Stimulated activated CD8-positive, alpha-beta memory T cell treated with anti-CD3 and anti-CD28 coated beads, Interleukin-4, amount 100 ng/mL, for 24 hours (primary cell): ENCODE measurements at regions not wholly inside any gene's neighbourhood (a gene's known extent, or its start where the extent isn't known, plus 50 kb on each side); places are given as distances from the start of the nearest gene placed in this dataset.

Experiments used
- DNase-seq: peaks from one replicate; pipeline ENCODE4 v3.0.0-alpha.2; 2020; ENCODE audit warnings: low read depth

DNA sequence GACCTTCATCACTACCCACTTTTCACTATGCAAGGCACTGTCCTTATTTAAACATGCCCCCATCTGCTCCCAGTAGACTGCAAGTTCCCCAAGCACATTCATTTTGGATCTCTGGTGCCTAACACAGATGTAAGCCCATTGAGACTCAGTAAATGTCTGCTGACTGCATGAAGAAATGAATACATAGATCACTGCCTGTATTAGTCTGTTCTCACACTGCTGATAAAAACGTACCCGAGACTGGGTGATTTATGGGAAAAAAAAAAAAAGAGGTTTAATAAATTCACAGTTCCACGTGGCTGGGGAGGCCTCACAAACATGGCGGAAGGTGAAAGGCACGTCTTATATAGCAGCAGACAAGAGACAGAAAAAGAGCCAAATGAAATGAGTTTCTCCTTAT, 204.9 kb downstream of the ATG4C start:
- no peak for DNase-seq

DNA sequence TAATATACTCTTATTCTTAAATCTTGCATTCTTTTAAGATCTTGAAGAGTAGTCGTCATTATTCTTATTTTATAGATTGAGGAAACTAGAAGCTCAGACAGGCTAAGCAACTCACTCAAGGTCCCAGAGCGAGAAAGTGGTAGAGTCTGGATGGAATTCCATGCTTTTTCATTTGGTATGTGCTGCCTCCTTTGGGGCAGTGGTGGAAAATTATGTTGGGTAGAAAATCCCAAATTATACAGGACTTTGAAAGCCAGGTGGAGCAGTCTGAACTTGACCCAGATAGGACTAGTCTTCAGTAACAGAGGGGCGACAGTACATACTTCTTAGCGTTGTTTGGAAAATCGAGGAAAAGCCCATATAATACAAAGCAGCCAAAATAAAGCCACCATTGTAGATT, 205.6 kb downstream of the ATG4C start:
- DNase-seq = no peak

DNA sequence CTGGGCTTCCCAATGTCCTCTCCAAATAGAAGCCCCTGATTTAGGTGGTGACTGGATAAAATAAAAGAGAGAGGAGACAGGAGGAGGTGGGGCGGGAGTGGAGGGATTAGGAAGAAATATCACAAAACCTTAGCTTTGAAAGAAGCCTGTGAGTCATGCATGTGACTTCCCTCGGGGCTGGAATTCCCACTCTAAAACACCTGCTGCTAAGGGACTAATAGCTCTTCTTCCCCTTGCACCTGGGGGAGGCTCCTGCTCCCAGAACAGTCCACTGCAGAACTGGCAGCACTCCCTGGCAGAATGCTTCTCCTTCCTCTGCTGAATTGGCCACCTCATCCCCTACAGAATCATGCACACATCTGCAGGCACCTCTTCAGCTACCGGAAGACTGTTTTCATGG, 207.2 kb downstream of the ATG4C start:
- DNase-seq = no peak

DNA sequence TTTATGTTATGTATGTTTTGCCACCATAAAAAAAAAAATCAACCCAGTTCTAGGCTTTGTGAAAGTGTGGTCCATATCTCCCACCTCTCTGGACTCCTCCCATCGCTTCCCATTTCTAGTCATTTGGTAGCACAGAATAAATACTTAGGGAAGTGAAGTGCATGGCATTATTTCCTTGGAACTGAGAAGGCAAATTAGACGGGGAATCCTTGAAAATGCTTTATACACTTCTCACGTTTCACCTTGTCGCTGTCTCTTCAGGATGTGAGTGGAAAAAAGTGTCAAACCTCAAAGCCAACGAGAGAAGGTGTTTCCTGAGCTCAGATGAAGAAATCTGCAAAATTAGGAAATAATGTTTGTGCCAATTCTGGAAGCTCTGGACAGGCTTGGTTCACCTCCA, 209.9 kb downstream of the ATG4C start:
- DNase-seq = no peak

DNA sequence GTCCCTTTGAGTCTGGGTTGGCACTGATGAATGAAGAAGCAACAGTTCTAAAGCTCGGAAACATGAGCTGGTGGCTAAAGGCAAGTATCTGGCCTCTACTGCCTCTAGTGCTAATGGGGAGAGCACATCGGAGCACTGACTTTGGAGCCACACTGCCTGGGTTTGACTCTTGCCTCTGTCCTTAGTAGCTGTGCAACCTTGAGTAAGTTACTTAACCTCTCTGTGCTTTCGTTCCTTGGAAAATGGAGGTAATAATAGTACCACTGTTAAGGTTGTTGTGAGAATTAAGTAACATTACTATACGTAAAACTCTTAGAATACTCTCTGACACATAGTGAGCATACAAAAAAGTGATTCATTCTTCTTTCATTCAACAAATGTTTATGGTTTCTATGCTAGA, 211.2 kb downstream of the ATG4C start:
- DNase-seq = no peak

DNA sequence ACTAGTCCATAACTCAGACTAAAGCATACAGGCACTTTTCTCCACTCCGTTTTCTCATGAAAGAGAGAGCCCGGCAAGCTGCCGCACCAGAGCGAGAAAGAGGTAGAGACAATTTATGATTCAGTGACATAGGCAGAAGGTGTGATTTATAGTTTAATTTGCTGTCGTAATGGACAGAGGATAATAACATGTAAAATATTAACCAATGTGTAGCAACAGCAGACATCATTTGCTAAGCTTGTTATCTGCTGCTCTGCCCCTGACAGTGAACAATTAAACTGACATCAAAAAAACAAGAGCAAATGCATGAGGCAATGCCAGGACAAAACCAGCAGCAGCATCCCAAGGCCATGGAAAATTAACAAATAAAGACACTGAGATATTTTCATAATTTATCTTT, 214.0 kb downstream of the ATG4C start:
- DNase-seq = no peak

DNA sequence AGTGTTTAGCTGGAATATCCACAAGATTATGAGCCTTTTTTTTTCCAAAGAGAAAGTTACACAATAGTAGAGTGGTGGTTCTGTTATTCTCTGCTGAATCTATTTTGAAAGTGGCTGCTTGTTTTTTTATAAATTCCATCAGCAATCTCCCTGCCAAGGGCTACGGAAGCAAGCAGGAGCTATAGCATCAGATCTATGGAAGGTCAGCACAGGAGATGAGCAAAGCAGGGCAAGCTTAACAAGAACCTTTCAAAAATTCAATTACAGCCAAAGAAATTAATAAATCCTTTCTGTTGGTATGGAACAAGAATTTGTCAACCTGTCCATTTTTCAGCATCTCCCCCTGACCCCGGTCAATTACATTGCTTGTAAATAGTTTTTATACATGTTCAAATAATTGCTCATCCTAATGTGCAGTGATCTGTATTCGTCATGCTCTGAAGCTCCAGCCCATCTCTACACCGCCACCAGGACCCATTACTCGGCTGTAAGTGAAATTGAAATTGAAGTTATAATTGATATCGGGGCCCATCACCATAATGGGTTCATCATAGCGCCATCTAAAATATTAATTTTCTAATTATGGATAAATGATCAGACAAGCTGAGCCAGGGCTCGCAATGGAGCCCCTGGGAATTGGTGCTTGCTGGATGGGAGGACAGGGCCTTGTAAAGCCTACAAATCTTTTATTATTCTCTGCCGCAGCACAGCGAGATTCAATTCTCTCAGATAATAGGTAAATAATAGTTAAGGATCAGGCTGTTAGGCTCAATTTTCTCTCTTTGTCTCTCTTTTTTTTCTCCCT, 215.1 kb downstream of the ATG4C start:
- DNase-seq = no peak

DNA sequence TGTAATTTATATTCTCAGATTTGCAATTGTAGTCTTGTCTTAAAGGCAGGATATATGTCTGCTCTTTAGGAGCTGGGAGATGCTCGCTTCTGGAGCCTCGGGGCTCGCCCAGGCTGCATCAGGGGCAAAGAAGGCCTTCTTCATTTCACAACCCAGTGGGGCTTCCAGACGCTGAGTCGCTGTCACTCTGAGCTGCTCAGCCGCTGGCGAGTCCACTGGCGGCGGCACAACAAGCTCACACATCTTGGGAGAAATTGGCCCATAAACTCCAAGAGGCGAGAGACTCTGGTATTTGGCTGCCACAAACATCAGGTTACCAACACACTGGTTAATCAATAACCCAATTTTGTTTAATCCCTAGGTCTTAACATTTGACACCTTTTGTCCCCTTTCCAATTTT, 216.6 kb downstream of the ATG4C start:
- no peak for DNase-seq

DNA sequence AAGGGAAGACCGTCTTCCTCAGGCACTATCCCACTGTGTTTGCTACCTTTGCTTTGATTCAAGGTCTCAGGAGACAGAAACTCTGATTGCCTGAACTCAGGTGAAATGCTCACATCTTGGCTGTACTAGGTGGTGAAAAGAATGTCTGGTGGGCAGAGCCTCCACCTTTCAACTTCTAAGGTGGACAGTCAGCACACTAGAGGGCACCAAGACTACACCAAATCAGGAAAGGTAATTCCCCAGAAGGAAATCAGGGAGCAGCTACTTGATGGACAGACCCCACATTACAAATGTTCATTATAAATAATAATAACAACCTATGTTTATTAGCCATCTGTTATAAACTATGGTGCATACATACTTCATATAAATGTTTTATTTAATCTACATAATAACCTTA, 220.9 kb downstream of the ATG4C start:
- DNase-seq = no peak

DNA sequence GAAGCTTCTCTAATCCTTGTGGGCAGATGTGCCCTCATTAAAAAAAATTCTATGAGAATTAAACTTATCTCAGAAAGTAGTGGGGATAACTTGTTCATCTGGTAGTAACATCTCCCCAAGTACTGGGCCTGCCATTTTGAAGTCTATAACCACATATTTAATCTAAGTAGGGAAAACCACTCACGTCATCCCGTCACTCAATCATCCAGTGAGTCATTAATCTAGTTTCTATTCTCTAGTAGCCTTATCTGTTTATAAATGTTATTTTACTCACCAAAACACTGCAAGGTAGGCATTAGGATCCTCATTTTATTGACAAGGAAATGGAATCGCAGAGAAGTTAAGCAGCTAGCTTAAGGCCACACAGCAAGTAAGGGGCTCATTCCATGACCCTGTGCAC, 221.9 kb downstream of the ATG4C start:
- DNase-seq = no peak

DNA sequence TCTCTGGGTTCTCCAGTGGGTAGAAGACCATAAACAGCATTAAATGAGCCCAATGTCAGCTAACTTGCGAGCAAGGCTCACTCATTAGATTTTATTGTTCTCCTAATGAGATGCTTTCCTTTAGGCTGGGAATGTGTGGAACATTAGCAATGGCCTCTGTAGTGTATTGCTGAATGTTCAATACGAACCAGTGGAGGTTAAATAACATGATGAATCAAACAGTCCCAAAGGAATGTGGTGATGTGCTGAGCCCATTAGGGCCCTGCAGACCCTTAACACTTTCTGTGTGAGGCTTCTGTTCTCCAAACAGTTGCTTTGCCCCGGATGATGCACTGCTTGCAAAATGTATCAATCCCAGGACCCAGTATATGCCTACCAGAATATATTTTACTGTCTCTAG, 225.5 kb downstream of the ATG4C start:
- DNase-seq = no peak

DNA sequence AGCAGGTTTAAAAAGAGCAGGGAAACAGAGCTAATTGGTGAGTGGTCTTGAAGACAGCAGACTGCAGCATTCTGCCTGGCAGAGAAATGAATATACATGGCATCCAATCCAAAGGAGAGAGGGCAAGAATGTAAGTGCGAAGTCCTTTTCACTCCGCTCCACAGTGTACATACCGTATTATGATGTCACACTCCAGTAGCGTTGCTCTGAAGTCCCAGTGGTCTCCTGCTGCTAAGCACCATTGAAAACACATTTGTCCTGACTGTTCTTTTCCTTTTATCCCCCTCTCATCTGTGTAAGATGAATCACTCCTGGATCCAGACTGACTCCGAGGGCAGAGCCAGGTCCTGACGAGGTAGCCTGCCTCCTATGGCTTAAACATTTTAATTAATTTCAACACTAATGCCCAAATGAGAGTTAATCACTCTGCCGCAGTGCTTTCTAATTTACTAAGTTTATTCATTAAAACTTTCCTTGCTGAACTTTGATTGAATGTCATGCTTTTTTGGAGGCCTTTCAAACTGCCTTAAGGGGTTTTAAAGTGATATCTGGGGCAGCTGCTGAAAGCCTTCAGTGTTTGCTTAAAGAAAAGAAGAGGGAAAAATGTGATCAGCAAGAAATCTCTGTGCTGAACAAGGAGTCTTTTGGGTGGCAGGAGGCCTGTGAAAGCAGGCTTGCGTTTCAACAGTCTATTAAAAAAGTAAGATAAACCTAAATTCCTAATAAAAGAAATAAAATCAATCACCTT, 227.2 kb downstream of the ATG4C start:
- no peak for DNase-seq

DNA sequence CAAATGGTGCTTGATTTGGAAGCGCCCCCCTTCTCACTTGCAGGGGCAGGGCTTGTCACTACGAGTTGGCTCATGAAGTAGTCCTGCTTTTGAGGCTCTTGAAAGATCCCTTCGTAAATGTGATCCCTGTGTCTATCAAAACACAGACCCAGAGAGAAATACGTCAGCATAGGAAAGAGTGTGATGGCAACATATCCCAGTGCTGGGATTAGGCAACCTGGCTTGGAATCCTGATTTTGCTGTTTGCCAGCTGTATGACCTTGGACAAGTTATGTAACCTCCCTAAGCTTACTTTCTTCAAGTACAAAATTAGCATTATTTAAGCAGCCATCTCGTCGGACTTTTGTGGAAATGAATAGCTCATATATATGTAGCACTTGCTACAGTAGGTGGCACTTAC, 228.4 kb downstream of the ATG4C start:
- DNase-seq = no peak

DNA sequence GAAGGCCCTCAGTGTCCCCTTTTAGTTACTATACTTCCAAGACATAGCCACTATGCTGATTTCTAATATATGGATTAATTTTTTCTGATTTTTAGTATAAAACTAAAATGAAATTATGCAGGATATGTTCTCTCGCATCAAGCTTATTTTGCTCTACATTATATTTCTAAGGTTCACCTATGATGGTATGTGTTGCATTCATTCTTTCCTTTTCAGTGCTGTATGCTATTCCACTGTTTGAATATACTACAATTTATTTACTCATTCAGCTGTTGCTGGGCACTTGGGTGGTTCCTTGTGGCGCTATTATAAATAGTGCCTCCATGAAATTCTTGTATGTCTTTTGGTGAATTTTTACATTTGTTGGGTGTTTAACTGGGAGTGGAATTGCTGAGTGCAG, 230.3 kb downstream of the ATG4C start:
- no peak for DNase-seq

DNA sequence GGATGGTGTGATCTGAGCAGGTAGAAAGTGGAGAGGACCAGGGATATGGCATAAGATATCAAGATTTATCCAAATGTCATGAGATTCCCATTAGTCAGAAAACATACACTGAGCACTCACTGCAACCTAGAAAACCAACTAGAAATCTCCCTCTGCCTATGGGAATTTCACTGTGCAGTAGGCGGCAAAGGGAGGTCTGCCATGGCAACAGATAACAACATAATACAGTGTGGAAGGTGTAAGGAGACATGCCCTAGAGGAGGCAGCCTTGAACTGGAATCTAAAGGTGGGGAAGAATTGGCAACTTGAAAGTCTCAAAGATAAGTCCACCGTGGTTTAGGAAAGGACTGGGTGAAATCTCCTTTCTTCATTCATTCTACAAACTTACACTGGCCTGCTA, 238.4 kb downstream of the ATG4C start:
- no peak for DNase-seq

DNA sequence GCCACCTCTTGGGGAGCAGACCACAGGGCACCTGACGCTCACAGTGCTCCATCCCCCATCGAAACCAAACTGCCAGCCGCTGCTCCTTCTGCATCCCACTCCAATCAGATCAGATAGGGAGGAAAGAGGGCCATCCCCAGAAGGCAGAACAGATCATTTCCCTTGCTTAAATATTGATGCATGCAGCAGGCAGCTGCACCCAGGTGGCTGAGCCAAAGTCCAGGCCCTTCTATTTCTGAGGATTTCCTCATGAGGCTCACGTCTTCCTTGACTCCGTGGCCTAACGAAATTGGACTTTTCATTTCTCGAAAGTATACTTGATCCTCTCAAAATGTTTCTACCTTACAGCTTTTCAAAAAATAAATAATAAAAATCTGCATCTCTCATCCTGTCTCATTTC, 239.2 kb downstream of the ATG4C start:
- DNase-seq = no peak

DNA sequence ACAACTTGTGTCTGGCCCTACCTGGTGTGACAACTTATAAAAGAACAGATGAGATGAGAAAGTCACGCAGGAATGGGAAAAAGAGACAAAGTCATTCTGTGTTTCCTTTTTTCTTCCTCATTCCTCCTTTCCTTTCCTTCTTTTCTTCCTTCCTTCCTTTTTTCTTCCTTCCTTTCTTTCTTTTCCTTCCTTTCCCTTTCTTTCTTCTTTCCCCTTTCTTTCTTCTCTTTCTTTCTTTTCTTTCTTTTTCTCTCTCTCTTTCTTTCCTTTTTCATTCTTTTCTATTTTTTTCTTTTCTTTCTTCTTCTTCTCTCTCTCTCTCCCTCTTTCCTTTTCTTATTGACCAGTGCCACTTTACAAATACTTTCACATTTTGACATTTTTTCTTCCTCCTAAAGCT, 239.7 kb downstream of the ATG4C start:
- DNase-seq = no peak

DNA sequence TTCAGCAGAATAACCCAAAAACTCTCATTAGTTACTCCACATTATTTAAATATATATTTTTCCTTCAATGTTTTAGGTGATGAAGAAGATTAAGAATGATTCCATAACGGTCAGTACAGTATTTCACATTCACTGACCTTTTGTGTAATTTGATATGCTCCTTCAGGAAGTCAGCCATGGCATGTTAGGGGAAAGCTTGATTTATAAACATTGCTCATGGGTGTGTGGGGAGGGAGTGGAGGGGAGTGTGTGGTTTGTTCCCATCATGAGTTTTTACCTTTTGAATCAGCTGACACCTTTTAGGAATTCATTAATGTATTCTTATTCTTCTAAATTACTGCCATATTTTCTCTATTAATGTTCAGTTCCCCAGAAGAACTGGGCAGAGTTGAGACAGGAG, 240.2 kb downstream of the ATG4C start:
- no peak for DNase-seq

DNA sequence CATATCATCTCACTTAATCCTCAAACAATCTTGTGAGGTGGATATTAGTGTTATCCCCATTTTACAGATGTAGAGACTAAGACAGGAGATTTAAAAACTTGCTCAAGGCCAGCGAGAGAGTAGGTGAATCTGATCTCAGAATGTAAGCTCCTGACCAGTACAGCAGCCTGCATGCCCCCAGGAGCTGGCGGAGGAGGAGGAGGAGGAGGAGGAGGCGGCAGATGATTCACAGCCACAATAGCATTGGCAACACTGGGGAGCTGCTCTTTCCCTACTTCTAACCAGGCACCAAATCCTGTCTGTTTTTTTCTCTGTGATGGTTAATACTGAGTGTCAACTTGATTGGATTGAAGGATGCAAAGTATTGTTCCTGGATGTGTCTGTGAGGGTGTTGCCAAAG, 243.2 kb downstream of the ATG4C start:
- DNase-seq = no peak

DNA sequence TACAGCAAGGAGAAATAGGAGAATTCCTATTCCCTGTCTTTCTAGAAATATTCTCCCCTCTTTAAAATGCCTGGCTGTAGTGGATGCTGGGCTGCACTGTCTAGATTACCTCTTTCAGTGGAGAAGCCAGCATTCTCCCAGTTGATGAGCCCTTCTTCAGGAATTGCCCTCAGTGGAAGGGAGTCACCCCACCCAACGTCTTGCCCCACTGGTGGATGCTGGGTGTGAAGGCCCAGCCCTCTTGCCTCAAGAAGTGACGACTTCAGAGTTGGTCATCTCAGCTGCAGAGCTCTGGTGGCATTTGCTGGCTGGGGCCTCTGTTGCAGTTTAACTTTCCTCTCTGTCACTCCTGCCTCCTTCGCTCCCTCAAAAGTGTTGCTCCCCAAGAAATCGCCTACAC, 248.2 kb downstream of the ATG4C start:
- no peak for DNase-seq

DNA sequence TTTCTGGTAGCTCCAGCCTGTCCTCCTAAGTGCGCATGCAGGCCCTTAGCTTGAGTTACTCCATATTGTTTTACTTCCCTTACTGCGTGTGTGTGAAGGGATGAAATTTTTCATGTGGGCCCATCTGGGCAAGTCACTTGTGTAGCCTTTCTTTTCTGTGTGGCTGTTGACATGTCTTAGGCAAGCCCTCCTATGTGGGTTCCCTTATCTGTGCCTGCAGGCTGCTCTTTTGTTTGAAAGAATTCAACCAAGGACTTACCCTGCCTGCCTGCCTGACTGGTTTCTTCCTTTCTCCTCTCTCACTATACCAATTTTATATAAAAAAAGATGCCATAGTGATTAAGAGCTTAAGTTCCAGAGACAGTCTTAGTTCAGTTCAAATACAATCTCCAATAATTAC, 249.3 kb downstream of the ATG4C start:
- DNase-seq = no peak

DNA sequence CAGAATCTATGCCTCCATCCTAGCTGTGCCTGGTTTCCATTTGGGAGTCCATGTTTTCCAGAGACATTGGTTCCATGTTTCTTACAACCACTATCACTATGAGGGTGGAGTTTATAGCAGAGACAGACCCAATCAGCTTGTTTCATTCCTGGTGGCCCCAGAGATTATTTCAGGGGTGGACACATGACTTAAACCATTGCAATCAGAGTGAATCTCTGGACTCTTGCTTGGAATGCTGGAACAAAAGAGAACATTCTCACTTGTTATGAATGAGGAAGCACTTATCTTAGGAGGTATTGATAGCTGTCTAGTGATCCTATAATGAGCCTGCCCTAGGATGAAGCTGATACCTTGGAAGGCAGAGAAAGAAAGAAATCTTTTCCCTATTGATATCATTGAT, 250.3 kb downstream of the ATG4C start:
- DNase-seq = no peak

DNA sequence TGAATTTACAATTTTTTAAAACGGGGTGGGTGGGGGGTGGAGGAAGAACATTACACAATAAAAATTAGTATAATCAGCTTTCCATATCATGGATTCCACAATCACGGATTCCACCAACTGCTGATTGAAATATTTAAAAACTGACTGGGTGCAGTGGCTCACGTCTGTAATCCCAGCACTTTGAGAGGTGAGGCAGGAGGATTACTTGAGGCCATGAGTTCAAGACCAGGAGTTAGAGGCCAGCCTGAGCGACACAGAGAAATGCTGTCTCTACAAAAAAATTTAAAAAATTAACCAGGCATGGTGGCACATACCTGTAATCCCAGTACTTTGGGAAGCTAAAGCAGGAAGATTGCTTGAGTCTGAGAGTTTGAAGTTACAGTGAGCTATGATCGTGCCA, 254.7 kb downstream of the ATG4C start:
- DNase-seq = no peak

DNA sequence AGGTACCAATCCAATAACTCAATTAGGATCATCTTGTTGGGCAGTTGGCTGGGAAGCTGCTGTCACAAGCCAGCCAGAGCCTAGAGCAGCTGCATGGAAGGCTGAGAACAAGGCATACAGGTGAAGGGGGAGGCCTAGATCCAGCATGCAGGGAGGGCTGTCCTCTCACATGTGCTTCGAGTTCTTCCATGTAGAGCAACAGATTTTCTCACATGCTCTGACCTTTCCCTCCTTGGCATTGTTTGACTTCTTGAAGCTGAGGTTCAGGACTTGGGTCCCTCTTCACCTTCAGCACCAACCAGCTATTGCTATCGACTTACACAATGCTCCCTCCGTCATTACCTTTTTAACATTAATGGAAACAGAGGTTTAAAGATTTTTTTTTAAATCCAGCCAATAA, 257.7 kb downstream of the ATG4C start:
- DNase-seq = no peak
